H1 (cell line): ENCODE measurements at regions not wholly inside any gene's neighbourhood (a gene's known extent, or its start where the extent isn't known, plus 50 kb on each side); places are given as distances from the start of the nearest gene placed in this dataset.

Experiments used
- EZH2 ChIP-seq: fragments of 200-600 bp; sonication (generic); IDR thresholded peaks from 2 replicates; pipeline ENCODE4 v1.7.1; 2012; ENCODE audit warnings: low read depth, mild to moderate bottlenecking, moderate library complexity, low read length, inconsistent platforms; ENCODE audit not compliant: severe bottlenecking
- JUN ChIP-seq: IDR thresholded peaks from 2 replicates; pipeline ENCODE4 v1.6.1; 2011; ENCODE audit warnings: low read depth, mild to moderate bottlenecking, improper control_type of control experiment, low read length
- KDM5A ChIP-seq: fragments of 200-600 bp; IDR thresholded peaks from 2 replicates; pipeline ENCODE4 v1.7.1; 2012; ENCODE audit warnings: mild to moderate bottlenecking, low read length, inconsistent platforms, mixed read lengths
- POLR2AphosphoS5 ChIP-seq: IDR thresholded peaks from 2 replicates; pipeline ENCODE4 v1.6.1; 2011; ENCODE audit warnings: low read depth, low read length
- SIRT6 ChIP-seq: IDR thresholded peaks from one replicate; pipeline ENCODE4 v1.7.1; 2012; ENCODE audit warnings: low read length, inconsistent platforms
- TF ChIP-seq, protein P1 (sequence below), 3 experiments: IDR thresholded peaks; 1 replicate in 2 of 3; 2 replicates in 1 of 3; pipeline versions ENCODE4 v1.5.1 to v1.6.1; 2011; ENCODE audit warnings: low read length in 3 of 3, mild to moderate bottlenecking in 3 of 3, inconsistent platforms in 2 of 3, low read depth in 1 of 3, moderate library complexity in 1 of 3; ENCODE audit not compliant: insufficient read depth in 1 of 3; ENCODE audit errors: control extremely low read depth in 1 of 3

- TF ChIP-seq, protein P1, sequence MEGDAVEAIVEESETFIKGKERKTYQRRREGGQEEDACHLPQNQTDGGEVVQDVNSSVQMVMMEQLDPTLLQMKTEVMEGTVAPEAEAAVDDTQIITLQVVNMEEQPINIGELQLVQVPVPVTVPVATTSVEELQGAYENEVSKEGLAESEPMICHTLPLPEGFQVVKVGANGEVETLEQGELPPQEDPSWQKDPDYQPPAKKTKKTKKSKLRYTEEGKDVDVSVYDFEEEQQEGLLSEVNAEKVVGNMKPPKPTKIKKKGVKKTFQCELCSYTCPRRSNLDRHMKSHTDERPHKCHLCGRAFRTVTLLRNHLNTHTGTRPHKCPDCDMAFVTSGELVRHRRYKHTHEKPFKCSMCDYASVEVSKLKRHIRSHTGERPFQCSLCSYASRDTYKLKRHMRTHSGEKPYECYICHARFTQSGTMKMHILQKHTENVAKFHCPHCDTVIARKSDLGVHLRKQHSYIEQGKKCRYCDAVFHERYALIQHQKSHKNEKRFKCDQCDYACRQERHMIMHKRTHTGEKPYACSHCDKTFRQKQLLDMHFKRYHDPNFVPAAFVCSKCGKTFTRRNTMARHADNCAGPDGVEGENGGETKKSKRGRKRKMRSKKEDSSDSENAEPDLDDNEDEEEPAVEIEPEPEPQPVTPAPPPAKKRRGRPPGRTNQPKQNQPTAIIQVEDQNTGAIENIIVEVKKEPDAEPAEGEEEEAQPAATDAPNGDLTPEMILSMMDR (IDR thresholded peaks at IDR 0.05; ENCODE audit: control extremely low read depth in 1 of 3, insufficient read depth in 1 of 3, low read depth in 1 of 3, low read length in 3 of 3), result no peak
- TF ChIP-seq SIRT6 (no peak), POLR2AphosphoS5 (no peak), KDM5A (no peak), JUN (no peak), EZH2 (no peak)
Measured at GRCh38 chr7:3191548-3191947, 109.5 kb upstream of the SDK1 start.
